Ishikawa (cell line): ENCODE measurements at regions not wholly inside any gene's neighbourhood (a gene's known extent, or its start where the extent isn't known, plus 50 kb on each side); places are given as distances from the start of the nearest gene placed in this dataset.

Experiments used
- EGR1 ChIP-seq: IDR thresholded peaks from 2 replicates; pipeline ENCODE4 v1.6.1; 2012
- TF ChIP-seq, protein P1 (sequence below): IDR thresholded peaks from 2 replicates; pipeline ENCODE4 v1.6.1; 2012; ENCODE audit warnings: low read depth, mild to moderate bottlenecking

DNA sequence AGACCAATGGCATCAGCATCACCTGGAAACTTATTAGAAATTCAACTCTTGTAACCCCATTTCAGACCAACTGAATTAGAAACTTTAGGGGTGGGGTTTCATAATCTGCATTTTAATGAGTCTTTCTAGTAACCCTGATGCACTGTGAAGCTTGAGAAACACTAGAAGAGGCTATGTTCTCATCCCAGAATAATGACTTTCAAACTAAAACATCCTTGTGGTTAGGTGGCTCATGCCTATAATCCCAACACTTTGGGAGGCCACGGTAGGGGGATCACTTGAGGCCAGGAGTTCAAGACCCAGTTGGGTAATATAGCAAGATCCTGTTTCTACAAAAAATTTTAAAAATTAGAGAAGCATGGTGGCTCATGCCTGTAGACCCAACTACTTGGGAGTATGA is 402.4 kb downstream of the DLEU7 start:
- no peak for TF ChIP-seq EGR1
- TF ChIP-seq, protein P1, sequence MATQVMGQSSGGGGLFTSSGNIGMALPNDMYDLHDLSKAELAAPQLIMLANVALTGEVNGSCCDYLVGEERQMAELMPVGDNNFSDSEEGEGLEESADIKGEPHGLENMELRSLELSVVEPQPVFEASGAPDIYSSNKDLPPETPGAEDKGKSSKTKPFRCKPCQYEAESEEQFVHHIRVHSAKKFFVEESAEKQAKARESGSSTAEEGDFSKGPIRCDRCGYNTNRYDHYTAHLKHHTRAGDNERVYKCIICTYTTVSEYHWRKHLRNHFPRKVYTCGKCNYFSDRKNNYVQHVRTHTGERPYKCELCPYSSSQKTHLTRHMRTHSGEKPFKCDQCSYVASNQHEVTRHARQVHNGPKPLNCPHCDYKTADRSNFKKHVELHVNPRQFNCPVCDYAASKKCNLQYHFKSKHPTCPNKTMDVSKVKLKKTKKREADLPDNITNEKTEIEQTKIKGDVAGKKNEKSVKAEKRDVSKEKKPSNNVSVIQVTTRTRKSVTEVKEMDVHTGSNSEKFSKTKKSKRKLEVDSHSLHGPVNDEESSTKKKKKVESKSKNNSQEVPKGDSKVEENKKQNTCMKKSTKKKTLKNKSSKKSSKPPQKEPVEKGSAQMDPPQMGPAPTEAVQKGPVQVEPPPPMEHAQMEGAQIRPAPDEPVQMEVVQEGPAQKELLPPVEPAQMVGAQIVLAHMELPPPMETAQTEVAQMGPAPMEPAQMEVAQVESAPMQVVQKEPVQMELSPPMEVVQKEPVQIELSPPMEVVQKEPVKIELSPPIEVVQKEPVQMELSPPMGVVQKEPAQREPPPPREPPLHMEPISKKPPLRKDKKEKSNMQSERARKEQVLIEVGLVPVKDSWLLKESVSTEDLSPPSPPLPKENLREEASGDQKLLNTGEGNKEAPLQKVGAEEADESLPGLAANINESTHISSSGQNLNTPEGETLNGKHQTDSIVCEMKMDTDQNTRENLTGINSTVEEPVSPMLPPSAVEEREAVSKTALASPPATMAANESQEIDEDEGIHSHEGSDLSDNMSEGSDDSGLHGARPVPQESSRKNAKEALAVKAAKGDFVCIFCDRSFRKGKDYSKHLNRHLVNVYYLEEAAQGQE: no peak
